DMS 273 (cell line): ENCODE measurements at regions not wholly inside any gene's neighbourhood (a gene's known extent, or its start where the extent isn't known, plus 50 kb on each side); places are given as distances from the start of the nearest gene placed in this dataset.
A peak's percentile ranks its signal among the peaks of the same experiment; 100 is the strongest.
"Not testable (repeated sequence)": the region's sequence is repeated elsewhere in the genome, so short reads cannot be mapped to it uniquely, and the experiment has no call there.

ENCODE experiments used
- DNase-seq: peaks from one replicate; lab custom pipeline; 2025; ENCODE audit not compliant: unreplicated experiment; lab: John Stamatoyannopoulos, UW

GRCh38 chr11:87878373-87878825 lies 296.8 kb downstream of the RAB38 start:
- DNase-seq: peak; percentile 1

- DNase-seq: peak; percentile 0
Measured at GRCh38 chr11:87871056-87871455, 304.2 kb downstream of the RAB38 start.

- no peak for DNase-seq
Measured at GRCh38 chr11:87870086-87870485, 305.2 kb downstream of the RAB38 start.

GRCh38 chr11:87866951-87867350 lies 308.3 kb downstream of the RAB38 start:
- no peak for DNase-seq

GRCh38 chr11:87861030-87861429 lies 314.2 kb downstream of the RAB38 start:
- no peak for DNase-seq

- DNase-seq: no peak
Measured at GRCh38 chr11:87859636-87860035, 315.6 kb downstream of the RAB38 start.

- no peak for DNase-seq
Measured at GRCh38 chr11:87851827-87852226, 323.4 kb downstream of the RAB38 start.

- no peak for DNase-seq
Measured at GRCh38 chr11:87851234-87851633, 324.0 kb downstream of the RAB38 start.

GRCh38 chr11:87849216-87849615 lies 326.0 kb downstream of the RAB38 start:
- no peak for DNase-seq

- DNase-seq: no peak
Measured at GRCh38 chr11:87840786-87841185, 334.5 kb downstream of the RAB38 start.

- no peak for DNase-seq
Measured at GRCh38 chr11:87832211-87832610, 343.0 kb downstream of the RAB38 start.

- no peak for DNase-seq
Measured at GRCh38 chr11:87820011-87820410, 355.2 kb downstream of the RAB38 start.

GRCh38 chr11:87819151-87819550 lies 356.1 kb downstream of the RAB38 start:
- no peak for DNase-seq

GRCh38 chr11:87812571-87813365 lies 362.5 kb downstream of the RAB38 start:
- DNase-seq: no peak

- no peak for DNase-seq
Measured at GRCh38 chr11:87810486-87810885, 364.8 kb downstream of the RAB38 start.

- DNase-seq: no peak
Measured at GRCh38 chr11:87809256-87809655, 366.0 kb downstream of the RAB38 start.

- DNase-seq: no peak
Measured at GRCh38 chr11:87804176-87804575, 371.1 kb downstream of the RAB38 start.

GRCh38 chr11:87803748-87804147 lies 371.5 kb downstream of the RAB38 start:
- DNase-seq: no peak

GRCh38 chr11:87784862-87785261 lies 390.4 kb downstream of the RAB38 start:
- not testable (repeated sequence) for DNase-seq

GRCh38 chr11:87780068-87780413 lies 395.2 kb downstream of the RAB38 start:
- no peak for DNase-seq

GRCh38 chr11:87779276-87780067 lies 395.8 kb downstream of the RAB38 start:
- no peak for DNase-seq

- no peak for DNase-seq
Measured at GRCh38 chr11:87778357-87778756, 396.9 kb downstream of the RAB38 start.
